Endothelial cell of umbilical vein (primary cell): ENCODE measurements at regions not wholly inside any gene's neighbourhood (a gene's known extent, or its start where the extent isn't known, plus 50 kb on each side); places are given as distances from the start of the nearest gene placed in this dataset.

ENCODE experiments used
- BruUV-seq: library from RNA; stranded (reverse); fragments of 400-500 nt; replicated peaks from 2 replicates; lab custom pipeline; 2021; lab: Mats Ljungman, UMichigan
- CTCF ChIA-PET: fragments of 300-600, 350-600 bp; sonication (Branson Sonifier 250); formaldehyde crosslinking; loops from one replicate; lab custom pipeline; 2021; ENCODE audit warnings: antibody characterized with exemption, inconsistent platforms; lab: Charles Lee
- POLR2A ChIA-PET: fragments of 300-600, 350-600 bp; sonication (Branson Sonifier 250); formaldehyde crosslinking; loops from one replicate; lab custom pipeline; 2021; ENCODE audit warnings: antibody characterized with exemption, inconsistent platforms; lab: Charles Lee
- DNase-seq: peaks from one replicate; pipeline ENCODE4 v3.0.0-alpha.2; 2011; ENCODE audit warnings: low read depth, low spot score
- FAIRE-seq: peaks from 2 replicates; lab custom pipeline; 2011; peaks lifted over from hg19 to GRCh38; lab: Jason Lieb, UNC
- H2AFZ ChIP-seq: 2 replicates; pipeline ENCODE4 v1.6.0; 2012; ENCODE audit warnings: low read depth, low read length, control low read depth, inconsistent platforms
- H3K27ac ChIP-seq: 2 replicates; pipeline ENCODE4 v1.5.1; 2011; ENCODE audit warnings: low read depth, mild to moderate bottlenecking, control low read depth, low read length, moderate library complexity; ENCODE audit not compliant: insufficient read depth
- H3K27me3 ChIP-seq, 2 experiments: 2 replicates each; pipeline versions ENCODE4 v1.6.0 to v1.6.1; 2011; ENCODE audit warnings: low read length in 2 of 2, mixed read lengths in 1 of 2; ENCODE audit not compliant: control insufficient read depth in 2 of 2, insufficient read depth in 2 of 2
- H3K36me3 ChIP-seq, 2 experiments: 2 replicates in 1 of 2; 3 replicates in 1 of 2; pipeline ENCODE4 v1.5.1; 2011; ENCODE audit warnings: low read length in 2 of 2, mild to moderate bottlenecking in 1 of 2, moderate library complexity in 1 of 2; ENCODE audit not compliant: control insufficient read depth in 2 of 2, insufficient read depth in 2 of 2; ENCODE audit errors: extremely low read depth in 1 of 2
- H3K4me1 ChIP-seq: 3 replicates; pipeline ENCODE4 v1.5.1; 2011; ENCODE audit warnings: mild to moderate bottlenecking, low read length; ENCODE audit not compliant: control insufficient read depth, insufficient read depth; ENCODE audit errors: extremely low read depth
- H3K4me2 ChIP-seq: 2 replicates; pipeline ENCODE4 v1.6.1; 2011; ENCODE audit warnings: low read length, control low read depth, mixed read lengths; ENCODE audit not compliant: insufficient read depth
- H3K4me3 ChIP-seq, 3 experiments: fragments of 200-600 bp in 1 of 3; sonication (generic), shearing (Covaris generic) in 1 of 3; replicated peaks in 1 of 3; 2 replicates each; pipeline ENCODE4 v1.5.1; 2011 to 2016; ENCODE audit warnings: control low read depth in 3 of 3, low read length in 3 of 3, mild to moderate bottlenecking in 2 of 3, inconsistent platforms in 1 of 3, low read depth in 1 of 3, moderate library complexity in 1 of 3; ENCODE audit not compliant: insufficient read depth in 1 of 3
- H3K79me2 ChIP-seq: 2 replicates; pipeline ENCODE4 v1.6.0; 2012; ENCODE audit warnings: low read length, inconsistent platforms; ENCODE audit not compliant: control insufficient read depth, insufficient read depth
- H3K9ac ChIP-seq: replicated peaks from 2 replicates; pipeline ENCODE3; 2011; ENCODE audit warnings: low read length, control low read depth; ENCODE audit not compliant: insufficient read depth; ENCODE audit errors: extremely low read depth
- H3K9me1 ChIP-seq: replicated peaks from 3 replicates; pipeline ENCODE4 v1.6.0; 2011; ENCODE audit warnings: mild to moderate bottlenecking, low read length; ENCODE audit not compliant: control insufficient read depth, insufficient read depth; ENCODE audit errors: extremely low read depth
- H3K9me3 ChIP-seq: replicated peaks from 2 replicates; pipeline ENCODE4 v1.5.1; 2012; ENCODE audit warnings: low read length, inconsistent platforms; ENCODE audit not compliant: control insufficient read depth, insufficient read depth
- H4K20me1 ChIP-seq: replicated peaks from 2 replicates; pipeline ENCODE3; 2011; ENCODE audit warnings: mild to moderate bottlenecking, low read length; ENCODE audit not compliant: control insufficient read depth, insufficient read depth; ENCODE audit errors: extremely low read depth
- EZH2 ChIP-seq: IDR thresholded peaks from 2 replicates; pipeline ENCODE4 v1.6.1; 2012; ENCODE audit warnings: borderline replicate concordance, low read depth, mild to moderate bottlenecking, moderate library complexity, low read length, inconsistent platforms; ENCODE audit not compliant: severe bottlenecking
- FOS ChIP-seq: IDR thresholded peaks from 2 replicates; pipeline ENCODE4 v1.6.1; 2011; ENCODE audit warnings: mild to moderate bottlenecking, low read length, moderate library complexity, borderline replicate concordance; ENCODE audit not compliant: insufficient read depth
- GATA2 ChIP-seq: IDR thresholded peaks from 2 replicates; pipeline ENCODE4 v1.7.0; 2011; ENCODE audit warnings: low read depth, mild to moderate bottlenecking, moderate library complexity, mixed read lengths, low read length; ENCODE audit not compliant: insufficient read length, insufficient read depth
- JUN ChIP-seq: IDR thresholded peaks from 2 replicates; pipeline ENCODE4 v1.6.1; 2011; ENCODE audit warnings: borderline replicate concordance, low read depth; ENCODE audit not compliant: insufficient read length, insufficient read depth
- MYC ChIP-seq: IDR thresholded peaks from one replicate; pipeline ENCODE4 v1.6.1; 2011; ENCODE audit warnings: mild to moderate bottlenecking, low read depth, low read length
- POLR2A ChIP-seq: IDR thresholded peaks from 2 replicates; pipeline ENCODE4 v1.6.1; 2012; ENCODE audit warnings: low read depth, mild to moderate bottlenecking, control low read depth, low read length
- POLR2AphosphoS5 ChIP-seq: IDR thresholded peaks from 2 replicates; pipeline ENCODE4 v1.6.1; 2012; ENCODE audit warnings: low read depth, mild to moderate bottlenecking, control low read depth, low read length, moderate library complexity; ENCODE audit not compliant: insufficient read depth
- dilution Hi-C: fragments of 300-500 bp; cut with MboI; formaldehyde crosslinking; loops from one replicate; pipeline ENCODE4 v1.15.0; 2019; ENCODE audit warnings: low sequenced_read_pairs; ENCODE audit not compliant: extremely low pct_ligation_motif_present
- intact Hi-C: fragments of 100-400 bp; cut with micrococcal nuclease; formaldehyde crosslinking; loops from one replicate; pipeline ENCODE4 v1.10.0; 2022
- TF ChIP-seq, protein P1 (sequence below), 2 donors: IDR thresholded peaks; 1 replicate in 1 of 2; 2 replicates in 1 of 2; pipeline ENCODE4 v1.5.1; 2011; ENCODE audit warnings: low read length in 2 of 2, mild to moderate bottlenecking in 2 of 2, moderate library complexity in 2 of 2, control low read depth in 1 of 2, inconsistent platforms in 1 of 2, low read depth in 1 of 2; ENCODE audit not compliant: insufficient read depth in 1 of 2; ENCODE audit errors: extremely low read depth in 1 of 2
- TF ChIP-seq, protein P2 (sequence below): IDR thresholded peaks from 2 replicates; pipeline ENCODE4 v1.6.1; 2011; ENCODE audit not compliant: insufficient read depth, insufficient read length

DNA sequence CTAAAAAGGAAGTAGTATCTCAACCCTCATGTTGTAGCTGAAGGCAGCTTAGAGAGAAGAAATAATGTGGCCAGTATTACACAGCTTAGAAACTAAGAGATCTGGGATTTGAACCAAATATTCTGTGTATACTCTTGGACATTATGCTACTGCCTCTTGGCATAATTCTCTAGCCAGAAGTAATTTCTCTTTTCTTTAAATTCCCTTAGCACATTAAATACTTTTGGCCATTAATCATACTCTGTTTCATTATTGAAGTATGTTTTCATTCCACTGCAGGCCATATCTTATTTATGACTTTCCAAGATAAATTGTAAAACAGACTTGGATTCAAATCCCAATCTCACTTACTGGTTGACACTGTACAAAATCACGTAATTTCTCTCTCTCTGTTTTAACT lies 181.3 kb upstream of the SPAG17 start:
- no peaks in the 10 kb centered on the region for H3K9me1 ChIP-seq
- no peak overlapping the region for H3K27ac ChIP-seq
- dilution Hi-C loops = no loop called here
- H3K36me3 ChIP-seq = no peaks in the 10 kb centered on the region
- H3K27me3 ChIP-seq = no peaks in the 10 kb centered on the region
- no peaks in the 10 kb centered on the region for H3K79me2 ChIP-seq
- POLR2A ChIA-PET = no interaction called here
- no peak overlapping the region for H3K9ac ChIP-seq
- H3K4me1 ChIP-seq = no peaks in the 10 kb centered on the region
- H3K4me3 ChIP-seq = no peak overlapping the region
- no peak for FAIRE-seq
- DNase-seq = no peak
- H3K4me2 ChIP-seq = no peak overlapping the region
- H4K20me1 ChIP-seq = no peaks in the 10 kb centered on the region
- no TSS peak for BruUV-seq
- H3K9me3 ChIP-seq = peaks cover 2% of the 10 kb centered on the region
- intact Hi-C loops = no loop called here
- CTCF ChIA-PET = no interaction called here
- no peak overlapping the region for H2AFZ ChIP-seq
- TF ChIP-seq POLR2AphosphoS5 (no peak), MYC (no peak), GATA2 (no peak), FOS (no peak), POLR2A (no peak), EZH2 (no peak), JUN (no peak)
- TF ChIP-seq, protein P1, sequence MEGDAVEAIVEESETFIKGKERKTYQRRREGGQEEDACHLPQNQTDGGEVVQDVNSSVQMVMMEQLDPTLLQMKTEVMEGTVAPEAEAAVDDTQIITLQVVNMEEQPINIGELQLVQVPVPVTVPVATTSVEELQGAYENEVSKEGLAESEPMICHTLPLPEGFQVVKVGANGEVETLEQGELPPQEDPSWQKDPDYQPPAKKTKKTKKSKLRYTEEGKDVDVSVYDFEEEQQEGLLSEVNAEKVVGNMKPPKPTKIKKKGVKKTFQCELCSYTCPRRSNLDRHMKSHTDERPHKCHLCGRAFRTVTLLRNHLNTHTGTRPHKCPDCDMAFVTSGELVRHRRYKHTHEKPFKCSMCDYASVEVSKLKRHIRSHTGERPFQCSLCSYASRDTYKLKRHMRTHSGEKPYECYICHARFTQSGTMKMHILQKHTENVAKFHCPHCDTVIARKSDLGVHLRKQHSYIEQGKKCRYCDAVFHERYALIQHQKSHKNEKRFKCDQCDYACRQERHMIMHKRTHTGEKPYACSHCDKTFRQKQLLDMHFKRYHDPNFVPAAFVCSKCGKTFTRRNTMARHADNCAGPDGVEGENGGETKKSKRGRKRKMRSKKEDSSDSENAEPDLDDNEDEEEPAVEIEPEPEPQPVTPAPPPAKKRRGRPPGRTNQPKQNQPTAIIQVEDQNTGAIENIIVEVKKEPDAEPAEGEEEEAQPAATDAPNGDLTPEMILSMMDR (IDR thresholded peaks at IDR 0.05; ENCODE audit: extremely low read depth in 1 of 2, insufficient read depth in 1 of 2, low read depth in 1 of 2, low read length in 2 of 2) = no peak
- TF ChIP-seq, protein P2, sequence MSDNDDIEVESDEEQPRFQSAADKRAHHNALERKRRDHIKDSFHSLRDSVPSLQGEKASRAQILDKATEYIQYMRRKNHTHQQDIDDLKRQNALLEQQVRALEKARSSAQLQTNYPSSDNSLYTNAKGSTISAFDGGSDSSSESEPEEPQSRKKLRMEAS = no peak
